ENCODE measurements at regions not wholly inside any gene's neighbourhood (a gene's known extent, or its start where the extent isn't known, plus 50 kb on each side); places are given as distances from the start of the nearest gene placed in this dataset.

DNA sequence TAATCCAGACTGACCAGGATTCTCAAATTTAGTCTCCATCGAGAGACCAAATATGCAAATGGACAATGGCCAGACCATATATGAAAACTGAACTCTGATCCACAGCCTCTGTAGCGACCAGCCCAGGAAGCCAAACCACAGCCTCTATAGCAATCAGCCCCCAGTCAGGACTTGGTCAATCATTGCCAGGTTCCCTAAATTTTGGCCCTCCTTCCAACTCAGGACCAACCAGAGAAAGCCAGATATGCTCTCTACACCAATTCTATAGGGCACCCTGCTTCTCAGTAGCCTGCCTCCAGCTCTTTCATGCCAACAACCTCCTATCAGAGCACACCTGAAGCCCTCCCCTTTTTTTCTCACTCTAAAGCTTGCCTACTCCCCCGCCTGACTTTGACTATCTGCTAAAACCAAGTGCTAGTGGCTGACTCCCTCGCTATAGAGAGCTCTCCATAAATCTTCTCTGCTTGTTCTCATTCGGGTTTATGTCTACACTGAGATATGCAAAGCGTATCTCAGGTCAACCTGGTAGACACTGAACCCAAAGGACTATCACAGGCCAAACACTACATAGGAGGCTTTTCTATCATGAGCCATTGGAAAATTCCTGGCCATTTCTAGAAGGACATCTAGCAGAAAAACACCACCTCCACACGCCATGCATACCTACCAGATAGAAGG lies 110.5 kb upstream of the FUT8 start:
- H3K4me3 ChIP-seq (ENCODE audit: low read depth, low read length): no peak overlapping the region
- TF ChIP-seq MYC (IDR thresholded peaks at IDR 0.05; ENCODE audit: low read depth, low read length) (no peak), POLR2A (IDR thresholded peaks at IDR 0.05; ENCODE audit: extremely low read depth, insufficient read length) (no peak)
- TF ChIP-seq, protein P1, sequence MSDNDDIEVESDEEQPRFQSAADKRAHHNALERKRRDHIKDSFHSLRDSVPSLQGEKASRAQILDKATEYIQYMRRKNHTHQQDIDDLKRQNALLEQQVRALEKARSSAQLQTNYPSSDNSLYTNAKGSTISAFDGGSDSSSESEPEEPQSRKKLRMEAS (IDR thresholded peaks at IDR 0.05; ENCODE audit: low read depth, low read length): no peak
- TF ChIP-seq, protein P2, sequence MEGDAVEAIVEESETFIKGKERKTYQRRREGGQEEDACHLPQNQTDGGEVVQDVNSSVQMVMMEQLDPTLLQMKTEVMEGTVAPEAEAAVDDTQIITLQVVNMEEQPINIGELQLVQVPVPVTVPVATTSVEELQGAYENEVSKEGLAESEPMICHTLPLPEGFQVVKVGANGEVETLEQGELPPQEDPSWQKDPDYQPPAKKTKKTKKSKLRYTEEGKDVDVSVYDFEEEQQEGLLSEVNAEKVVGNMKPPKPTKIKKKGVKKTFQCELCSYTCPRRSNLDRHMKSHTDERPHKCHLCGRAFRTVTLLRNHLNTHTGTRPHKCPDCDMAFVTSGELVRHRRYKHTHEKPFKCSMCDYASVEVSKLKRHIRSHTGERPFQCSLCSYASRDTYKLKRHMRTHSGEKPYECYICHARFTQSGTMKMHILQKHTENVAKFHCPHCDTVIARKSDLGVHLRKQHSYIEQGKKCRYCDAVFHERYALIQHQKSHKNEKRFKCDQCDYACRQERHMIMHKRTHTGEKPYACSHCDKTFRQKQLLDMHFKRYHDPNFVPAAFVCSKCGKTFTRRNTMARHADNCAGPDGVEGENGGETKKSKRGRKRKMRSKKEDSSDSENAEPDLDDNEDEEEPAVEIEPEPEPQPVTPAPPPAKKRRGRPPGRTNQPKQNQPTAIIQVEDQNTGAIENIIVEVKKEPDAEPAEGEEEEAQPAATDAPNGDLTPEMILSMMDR (IDR thresholded peaks at IDR 0.05; ENCODE audit: low read depth, low read length): no peak
- peak; percentile 66 for DNase-seq (ENCODE audit: low read depth)

DNA sequence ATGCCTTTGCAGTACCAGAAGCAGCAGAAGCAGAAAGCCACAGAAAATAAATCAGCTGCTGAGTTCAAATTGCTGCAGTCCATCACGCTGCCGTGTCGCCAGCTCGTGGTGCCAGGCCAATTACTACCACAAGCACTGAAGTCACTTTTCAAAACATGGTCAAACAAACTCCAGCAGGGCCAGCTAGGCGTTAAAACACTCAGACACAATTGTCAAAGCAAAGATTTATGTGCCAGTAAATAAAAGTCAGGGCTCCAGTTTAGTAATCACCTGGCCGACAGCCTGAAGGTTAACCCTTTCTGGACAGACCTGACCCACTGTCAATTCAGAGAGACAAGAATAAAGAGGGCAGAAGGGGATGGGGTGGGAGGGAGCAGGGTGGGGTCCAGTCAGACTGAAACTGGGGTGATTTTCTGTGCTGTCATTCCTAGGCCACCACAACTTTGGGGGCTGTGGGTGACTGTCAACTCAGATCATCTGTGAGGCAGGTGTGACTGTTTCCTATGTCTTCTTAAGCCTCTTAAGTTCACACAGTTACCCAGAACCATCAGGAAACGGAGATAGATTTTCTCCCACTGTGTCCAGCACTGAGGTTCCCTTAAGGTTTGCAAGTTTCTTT lies 109.8 kb upstream of the FUT8 start:
- H3K4me3 ChIP-seq (ENCODE audit: low read depth, low read length): no peak overlapping the region
- DNase-seq (ENCODE audit: low read depth): no peak
- TF ChIP-seq MYC (IDR thresholded peaks at IDR 0.05; ENCODE audit: low read depth, low read length) (no peak), POLR2A (IDR thresholded peaks at IDR 0.05; ENCODE audit: extremely low read depth, insufficient read length) (no peak)
- TF ChIP-seq, protein P2 (IDR thresholded peaks at IDR 0.05; ENCODE audit: low read depth, low read length): no peak
- TF ChIP-seq, protein P1 (IDR thresholded peaks at IDR 0.05; ENCODE audit: low read depth, low read length): no peak

DNA sequence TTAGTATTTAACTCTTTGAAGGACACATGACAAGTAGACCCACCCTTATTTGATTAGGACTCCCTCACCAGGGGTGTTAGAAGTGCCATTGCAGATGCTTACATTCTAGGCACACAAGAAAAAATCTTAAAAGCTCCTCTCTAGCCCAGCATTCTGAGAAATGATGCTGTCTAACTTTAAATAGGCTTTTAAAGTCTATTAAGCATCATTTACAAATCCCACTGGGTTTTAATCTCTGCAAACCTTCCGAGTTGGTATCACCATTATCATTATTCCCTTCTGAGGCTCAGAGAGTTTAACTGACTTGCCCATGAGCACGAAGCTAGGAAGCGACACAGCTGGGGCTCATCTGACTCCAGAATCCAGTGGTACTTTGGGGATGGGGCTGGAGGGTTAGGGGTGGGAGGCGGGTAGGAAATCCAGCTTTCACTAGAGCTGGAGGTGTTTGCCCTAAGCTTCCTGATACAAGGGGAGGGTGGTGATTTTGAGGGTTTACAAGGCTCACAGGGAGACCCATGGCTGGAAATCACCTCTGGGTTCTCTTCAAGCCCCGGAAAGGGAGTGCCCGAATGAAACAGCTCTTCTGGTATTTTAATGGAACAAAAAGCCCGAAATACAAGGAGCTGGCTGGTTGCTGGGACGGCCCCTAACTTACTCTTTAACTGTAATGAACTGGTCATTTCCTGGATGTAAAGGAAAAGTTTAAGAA lies 109.2 kb upstream of the FUT8 start:
- TF ChIP-seq, protein P1 (IDR thresholded peaks at IDR 0.05; ENCODE audit: low read depth, low read length): no peak
- TF ChIP-seq POLR2A (IDR thresholded peaks at IDR 0.05; ENCODE audit: extremely low read depth, insufficient read length) (no peak), MYC (IDR thresholded peaks at IDR 0.05; ENCODE audit: low read depth, low read length) (no peak)
- TF ChIP-seq, protein P2 (IDR thresholded peaks at IDR 0.05; ENCODE audit: low read depth, low read length): no peak
- DNase-seq (ENCODE audit: low read depth): no peak
- no peak overlapping the region for H3K4me3 ChIP-seq (ENCODE audit: low read depth, low read length)

DNA sequence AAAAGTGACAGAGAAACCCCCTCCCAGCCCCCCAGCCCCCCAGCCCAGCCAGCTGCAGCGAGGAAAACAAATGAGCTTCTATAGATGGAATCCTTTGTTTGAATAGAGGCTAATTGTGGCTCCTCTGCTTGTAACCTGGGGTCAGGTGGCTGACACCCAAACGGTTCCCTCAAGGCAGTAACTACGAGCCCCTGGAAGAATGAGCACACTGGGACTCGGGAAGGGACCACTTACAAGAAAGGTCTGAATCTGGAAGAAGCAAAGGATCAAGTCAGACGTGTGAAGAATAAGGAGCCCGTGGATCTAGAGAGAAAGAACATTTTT lies 108.7 kb upstream of the FUT8 start:
- TF ChIP-seq, protein P2 (IDR thresholded peaks at IDR 0.05; ENCODE audit: low read depth, low read length): no peak
- TF ChIP-seq, protein P1 (IDR thresholded peaks at IDR 0.05; ENCODE audit: low read depth, low read length): no peak
- TF ChIP-seq POLR2A (IDR thresholded peaks at IDR 0.05; ENCODE audit: extremely low read depth, insufficient read length) (no peak), MYC (IDR thresholded peaks at IDR 0.05; ENCODE audit: low read depth, low read length) (no peak)
- H3K4me3 ChIP-seq (ENCODE audit: low read depth, low read length): no peak overlapping the region
- DNase-seq (ENCODE audit: low read depth): no peak

DNA sequence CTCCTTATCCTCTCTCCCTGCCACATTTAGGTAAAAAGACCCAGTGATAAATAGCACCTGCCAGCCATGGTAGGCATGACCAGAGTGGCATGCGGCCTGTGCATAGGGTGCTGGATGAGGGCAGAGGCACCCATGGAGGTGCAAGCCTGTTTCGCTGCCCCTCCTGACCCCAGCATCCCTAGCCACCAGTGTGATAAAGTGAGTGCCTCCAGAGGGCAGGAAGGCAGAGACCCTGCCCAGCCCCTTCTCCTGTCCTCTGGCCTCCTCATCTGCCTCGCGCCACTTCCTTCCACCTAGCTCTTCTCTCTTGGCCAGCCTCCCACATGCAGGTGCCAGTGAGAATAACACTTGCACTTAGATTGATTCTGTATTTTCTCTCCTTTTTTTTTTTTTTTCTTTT lies 108.3 kb upstream of the FUT8 start:
- TF ChIP-seq MYC (IDR thresholded peaks at IDR 0.05; ENCODE audit: low read depth, low read length) (no peak), POLR2A (IDR thresholded peaks at IDR 0.05; ENCODE audit: extremely low read depth, insufficient read length) (no peak)
- TF ChIP-seq, protein P2 (IDR thresholded peaks at IDR 0.05; ENCODE audit: low read depth, low read length): no peak
- TF ChIP-seq, protein P1 (IDR thresholded peaks at IDR 0.05; ENCODE audit: low read depth, low read length): no peak
- DNase-seq (ENCODE audit: low read depth): no peak
- no peak overlapping the region for H3K4me3 ChIP-seq (ENCODE audit: low read depth, low read length)

Data from NB4 (cell line).